Endothelial cell (in vitro differentiated cells): ENCODE measurements at regions not wholly inside any gene's neighbourhood (a gene's known extent, or its start where the extent isn't known, plus 50 kb on each side); places are given as distances from the start of the nearest gene placed in this dataset.

ENCODE experiments used
- DNase-seq: peaks from one replicate; pipeline ENCODE4 v3.0.0; 2021; ENCODE audit warnings: low spot score
- H3K27ac Mint-ChIP-seq: one replicate; pipeline ENCODE4 v1.8.0; 2021; ENCODE audit warnings: mixed read lengths, inconsistent platforms; ENCODE audit not compliant: unreplicated experiment
- H3K27me3 Mint-ChIP-seq: one replicate; pipeline ENCODE4 v1.8.0; 2021; ENCODE audit warnings: mild to moderate bottlenecking, moderate library complexity, mixed read lengths, inconsistent platforms; ENCODE audit not compliant: unreplicated experiment
- H3K36me3 Mint-ChIP-seq: one replicate; pipeline ENCODE4 v1.8.0; 2021; ENCODE audit warnings: mild to moderate bottlenecking, low read depth, mixed read lengths, inconsistent platforms; ENCODE audit not compliant: unreplicated experiment
- H3K4me1 Mint-ChIP-seq: one replicate; pipeline ENCODE4 v1.8.0; 2021; ENCODE audit warnings: mild to moderate bottlenecking, mixed read lengths, inconsistent platforms; ENCODE audit not compliant: unreplicated experiment
- H3K4me3 Mint-ChIP-seq: one replicate; pipeline ENCODE4 v1.8.0; 2021; ENCODE audit warnings: mild to moderate bottlenecking, mixed read lengths, inconsistent platforms; ENCODE audit not compliant: unreplicated experiment
- H3K9me3 Mint-ChIP-seq: one replicate; pipeline ENCODE4 v1.8.0; 2021; ENCODE audit warnings: mixed read lengths, inconsistent platforms; ENCODE audit not compliant: unreplicated experiment
- TF ChIP-seq, protein P1 (sequence below): fragments of 200-600 bp; sonication (generic); IDR thresholded peaks from one replicate; pipeline ENCODE4 v1.5.0; 2021; ENCODE audit warnings: antibody characterized with exemption; ENCODE audit not compliant: unreplicated experiment

- H3K4me1 Mint-ChIP-seq = peaks cover 2% of the 10 kb centered on the region
- H3K9me3 Mint-ChIP-seq = peaks cover 4% of the 10 kb centered on the region
- DNase-seq = no peak
- peaks cover 3% of the 10 kb centered on the region for H3K36me3 Mint-ChIP-seq
- H3K27me3 Mint-ChIP-seq = peaks cover 3% of the 10 kb centered on the region
- no peak overlapping the region for H3K27ac Mint-ChIP-seq
- no peak overlapping the region for H3K4me3 Mint-ChIP-seq
- TF ChIP-seq, protein P1, sequence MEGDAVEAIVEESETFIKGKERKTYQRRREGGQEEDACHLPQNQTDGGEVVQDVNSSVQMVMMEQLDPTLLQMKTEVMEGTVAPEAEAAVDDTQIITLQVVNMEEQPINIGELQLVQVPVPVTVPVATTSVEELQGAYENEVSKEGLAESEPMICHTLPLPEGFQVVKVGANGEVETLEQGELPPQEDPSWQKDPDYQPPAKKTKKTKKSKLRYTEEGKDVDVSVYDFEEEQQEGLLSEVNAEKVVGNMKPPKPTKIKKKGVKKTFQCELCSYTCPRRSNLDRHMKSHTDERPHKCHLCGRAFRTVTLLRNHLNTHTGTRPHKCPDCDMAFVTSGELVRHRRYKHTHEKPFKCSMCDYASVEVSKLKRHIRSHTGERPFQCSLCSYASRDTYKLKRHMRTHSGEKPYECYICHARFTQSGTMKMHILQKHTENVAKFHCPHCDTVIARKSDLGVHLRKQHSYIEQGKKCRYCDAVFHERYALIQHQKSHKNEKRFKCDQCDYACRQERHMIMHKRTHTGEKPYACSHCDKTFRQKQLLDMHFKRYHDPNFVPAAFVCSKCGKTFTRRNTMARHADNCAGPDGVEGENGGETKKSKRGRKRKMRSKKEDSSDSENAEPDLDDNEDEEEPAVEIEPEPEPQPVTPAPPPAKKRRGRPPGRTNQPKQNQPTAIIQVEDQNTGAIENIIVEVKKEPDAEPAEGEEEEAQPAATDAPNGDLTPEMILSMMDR = no peak
Measured at GRCh38 chr10:129120441-129120840, 346.6 kb upstream of the MGMT start.

DNA sequence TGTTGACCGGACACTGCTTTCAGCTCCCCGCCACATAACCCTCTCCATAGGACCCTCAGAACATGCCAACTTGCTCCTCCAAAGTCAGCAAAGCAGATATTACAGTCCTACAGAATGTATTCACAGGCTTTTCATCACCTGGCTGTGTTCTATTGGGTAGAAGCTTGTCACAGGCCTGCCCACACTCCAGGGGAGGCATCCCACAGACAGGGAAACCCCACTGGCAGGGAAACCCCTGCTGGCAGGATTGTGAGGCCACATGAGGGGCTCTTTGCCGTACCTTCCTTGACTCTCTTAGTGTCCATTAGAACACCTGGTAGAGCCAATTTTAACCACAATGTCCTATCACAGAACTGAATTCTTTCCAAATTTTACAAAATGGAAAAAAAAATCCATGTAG lies 344.2 kb upstream of the MGMT start:
- H3K9me3 Mint-ChIP-seq = peaks cover under 1% of the 10 kb centered on the region
- H3K4me1 Mint-ChIP-seq = peaks cover 2% of the 10 kb centered on the region
- TF ChIP-seq, protein P1 = no peak
- no peak overlapping the region for H3K4me3 Mint-ChIP-seq
- H3K27ac Mint-ChIP-seq = no peak overlapping the region
- peaks cover under 1% of the 10 kb centered on the region for H3K27me3 Mint-ChIP-seq
- DNase-seq = no peak
- H3K36me3 Mint-ChIP-seq = peaks cover under 1% of the 10 kb centered on the region

DNA sequence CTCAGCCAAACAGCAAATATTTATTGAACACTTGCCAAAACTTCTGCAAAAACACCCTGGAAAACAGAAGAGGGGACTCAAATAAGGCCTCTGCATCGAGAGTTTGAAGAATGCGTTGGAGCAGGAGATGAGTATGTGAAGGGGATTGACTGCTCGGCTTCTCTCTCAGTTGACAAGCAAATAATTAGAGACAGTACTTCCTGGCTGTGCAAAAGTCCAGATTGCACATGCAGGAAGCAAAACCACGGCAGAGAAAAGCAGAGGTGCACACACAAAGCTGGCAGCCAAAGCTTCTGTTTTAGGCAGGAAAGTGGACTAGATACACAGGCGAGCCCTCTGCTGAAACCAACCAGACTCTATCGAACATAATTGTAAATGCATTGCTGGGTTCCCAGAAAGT lies 343.6 kb upstream of the MGMT start:
- Mint-ChIP-seq H3K27ac (no peak overlapping the region), H3K4me3 (no peak overlapping the region), H3K36me3 (no peaks in the 10 kb centered on the region), H3K9me3 (no peaks in the 10 kb centered on the region), H3K27me3 (no peaks in the 10 kb centered on the region), H3K4me1 (peaks cover 2% of the 10 kb centered on the region)
- TF ChIP-seq, protein P1 = no peak
- DNase-seq = no peak

GRCh38 chr10:129126982-129127381 lies 340.1 kb upstream of the MGMT start:
- Mint-ChIP-seq H3K9me3 (no peaks in the 10 kb centered on the region), H3K27ac (no peak overlapping the region), H3K36me3 (no peaks in the 10 kb centered on the region), H3K4me1 (peaks cover 2% of the 10 kb centered on the region), H3K4me3 (no peak overlapping the region), H3K27me3 (no peaks in the 10 kb centered on the region)
- no peak for DNase-seq
- TF ChIP-seq, protein P1 = no peak

GRCh38 chr10:129131457-129132132 lies 335.4 kb upstream of the MGMT start:
- Mint-ChIP-seq H3K36me3 (no peaks in the 10 kb centered on the region), H3K4me3 (no peak overlapping the region), H3K4me1 (peaks cover 8% of the 10 kb centered on the region), H3K27me3 (no peaks in the 10 kb centered on the region), H3K9me3 (no peaks in the 10 kb centered on the region), H3K27ac (no peak overlapping the region)
- DNase-seq = no peak
- TF ChIP-seq, protein P1 = no peak
